GM23338 (cell line): ENCODE measurements at regions not wholly inside any gene's neighbourhood (a gene's known extent, or its start where the extent isn't known, plus 50 kb on each side); places are given as distances from the start of the nearest gene placed in this dataset.

Experiments used
- ATAC-seq: fragments of 200-7000 bp; cut with Tn5 transposase; 3 replicates; pipeline ENCODE4 v1.9.1; 2020
- DNase-seq: peaks from one replicate; pipeline ENCODE4 v3.0.0-alpha.2; 2015; ENCODE audit warnings: low spot score
- H2AFZ ChIP-seq: fragments of 200-600 bp; sonication (generic); 2 replicates; pipeline ENCODE4 v1.8.0; 2016; ENCODE audit warnings: antibody characterized with exemption, mild to moderate bottlenecking, moderate library complexity
- H3F3A ChIP-seq: fragments of 200-600 bp; sonication (generic); replicated peaks from 2 replicates; pipeline ENCODE4 v1.8.0; 2017; ENCODE audit warnings: antibody characterized with exemption, mixed run types, low read depth
- H3K27ac ChIP-seq: fragments of 200-600 bp; sonication (generic); 2 replicates; pipeline ENCODE4 v1.6.1; 2016; ENCODE audit warnings: low read depth
- H3K27me3 ChIP-seq: fragments of 200-600 bp; sonication (generic); 2 replicates; pipeline ENCODE4 v1.8.0; 2016; ENCODE audit warnings: mild to moderate bottlenecking, mixed run types, moderate library complexity; ENCODE audit not compliant: insufficient read depth
- H3K36me3 ChIP-seq: fragments of 200-600 bp; sonication (generic); 2 replicates; pipeline ENCODE4 v1.8.0; 2016; ENCODE audit warnings: mild to moderate bottlenecking; ENCODE audit not compliant: insufficient read depth
- H3K4me1 ChIP-seq: fragments of 200-600 bp; sonication (generic); 2 replicates; pipeline ENCODE4 v1.8.0; 2016; ENCODE audit warnings: mild to moderate bottlenecking, moderate library complexity; ENCODE audit not compliant: insufficient read depth
- H3K4me2 ChIP-seq: fragments of 200-600 bp; sonication (generic); 2 replicates; pipeline ENCODE4 v1.7.1; 2017; ENCODE audit warnings: mixed run types
- H3K4me3 ChIP-seq: fragments of 200-600 bp; sonication (generic); 2 replicates; pipeline ENCODE4 v1.6.1; 2016; ENCODE audit warnings: mixed run types
- H3K79me2 ChIP-seq: fragments of 200-600 bp; sonication (generic); replicated peaks from 2 replicates; pipeline ENCODE4 v1.8.0; 2017; ENCODE audit warnings: mild to moderate bottlenecking; ENCODE audit not compliant: insufficient read depth
- H3K9me2 ChIP-seq: fragments of 200-600 bp; sonication (generic); 2 replicates; pipeline ENCODE4 v1.8.0; 2017; ENCODE audit not compliant: insufficient read depth
- H4K20me1 ChIP-seq: fragments of 200-600 bp; sonication (generic); replicated peaks from 2 replicates; pipeline ENCODE4 v1.8.0; 2017; ENCODE audit warnings: mild to moderate bottlenecking; ENCODE audit not compliant: insufficient read depth
- H3K27ac Mint-ChIP-seq: 2 replicates; pipeline ENCODE4 v1.8.0; 2020; ENCODE audit warnings: inconsistent platforms, mild to moderate bottlenecking, moderate library complexity, mixed read lengths
- H3K27me3 Mint-ChIP-seq: 3 replicates; pipeline ENCODE4 v1.8.0; 2022; ENCODE audit warnings: low read depth, mild to moderate bottlenecking, moderate library complexity, mixed read lengths, inconsistent platforms; ENCODE audit not compliant: insufficient read depth, poor library complexity
- H3K36me3 Mint-ChIP-seq: 3 replicates; pipeline ENCODE4 v1.8.0; 2021; ENCODE audit warnings: low read depth, mild to moderate bottlenecking, inconsistent platforms, moderate library complexity, mixed read lengths
- H3K4me1 Mint-ChIP-seq: 3 replicates; pipeline ENCODE4 v1.8.0; 2020; ENCODE audit warnings: mild to moderate bottlenecking, inconsistent platforms, mixed read lengths
- H3K4me3 Mint-ChIP-seq: 3 replicates; pipeline ENCODE4 v1.8.0; 2021; ENCODE audit warnings: moderate library complexity, mild to moderate bottlenecking, inconsistent platforms, mixed read lengths
- H3K9me3 Mint-ChIP-seq: 3 replicates; pipeline ENCODE4 v1.8.0; 2020; ENCODE audit warnings: moderate library complexity, mild to moderate bottlenecking, inconsistent platforms, mixed read lengths
- CREB1 ChIP-seq: fragments of 250-450 bp; sonication (Bioruptor Pico); IDR thresholded peaks from 2 replicates; pipeline ENCODE4 v1.5.0; 2020; ENCODE audit warnings: low read depth, mild to moderate bottlenecking, moderate library complexity
- EZH2 ChIP-seq: fragments of 200-600 bp; sonication (generic); IDR thresholded peaks from one replicate; pipeline ENCODE4 v1.8.0; 2017; ENCODE audit warnings: antibody characterized with exemption, mild to moderate bottlenecking, low read depth; ENCODE audit not compliant: unreplicated experiment
- JUNB ChIP-seq: IDR thresholded peaks from one replicate; pipeline ENCODE4 v1.6.1; 2016; ENCODE audit warnings: antibody characterized with exemption; ENCODE audit not compliant: unreplicated experiment
- NANOG ChIP-seq: IDR thresholded peaks from 2 replicates; pipeline ENCODE4 v1.6.1; 2016; ENCODE audit warnings: antibody characterized with exemption, borderline replicate concordance
- ZNF114 ChIP-seq: fragments of 250-450 bp; sonication (Bioruptor Pico); IDR thresholded peaks from 2 replicates; pipeline ENCODE4 v1.5.0; 2020; ENCODE audit warnings: mild to moderate bottlenecking, moderate library complexity
- ZNF331 ChIP-seq: fragments of 250-450 bp; sonication (Bioruptor Pico); IDR thresholded peaks from 2 replicates; pipeline ENCODE4 v1.5.0; 2020; ENCODE audit warnings: low read depth, mild to moderate bottlenecking, moderate library complexity
- TF ChIP-seq, protein P1 (sequence below): IDR thresholded peaks from one replicate; pipeline ENCODE4 v1.6.1; 2018; ENCODE audit warnings: antibody characterized with exemption; ENCODE audit not compliant: unreplicated experiment
- TF ChIP-seq, protein P2 (sequence below): IDR thresholded peaks from 2 replicates; pipeline ENCODE4 v1.6.1; 2016; ENCODE audit warnings: antibody characterized with exemption
- TF ChIP-seq, protein P3 (sequence below), 2 experiments: fragments of 200-600 bp in 1 of 2; sonication (generic) in 1 of 2; conservative IDR thresholded peaks; 2 replicates each; pipeline versions ENCODE4 v1.5.1 to v1.6.1; 2016 to 2017; ENCODE audit warnings: antibody characterized with exemption in 2 of 2, low read depth in 2 of 2, mild to moderate bottlenecking in 2 of 2, moderate library complexity in 1 of 2
- TF ChIP-seq, protein P4 (sequence below): fragments of 250-450 bp; sonication (Bioruptor Pico); IDR thresholded peaks from 2 replicates; pipeline ENCODE4 v1.5.0; 2020; ENCODE audit warnings: mild to moderate bottlenecking, moderate library complexity

DNA sequence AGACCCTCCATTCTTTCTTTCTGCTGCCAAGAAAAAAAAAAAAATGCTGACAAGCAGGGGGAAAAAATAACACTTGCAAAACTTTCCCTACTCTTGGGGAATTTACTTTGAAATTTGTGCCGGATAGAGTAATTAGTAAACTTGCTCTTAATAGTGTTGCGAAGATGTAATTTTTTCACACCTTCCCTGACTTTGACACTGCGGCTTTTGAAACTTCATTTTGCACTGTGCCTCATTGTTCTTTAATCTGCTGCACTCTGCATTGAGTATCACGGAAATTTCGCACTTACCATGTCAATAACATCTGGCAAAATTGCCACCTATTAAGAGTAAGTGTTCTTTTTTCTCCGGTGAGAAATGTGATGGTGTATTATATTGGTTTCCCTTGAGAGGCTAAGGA lies 596.1 kb downstream of the VRK1 start (continued):
- TF ChIP-seq, protein P1, sequence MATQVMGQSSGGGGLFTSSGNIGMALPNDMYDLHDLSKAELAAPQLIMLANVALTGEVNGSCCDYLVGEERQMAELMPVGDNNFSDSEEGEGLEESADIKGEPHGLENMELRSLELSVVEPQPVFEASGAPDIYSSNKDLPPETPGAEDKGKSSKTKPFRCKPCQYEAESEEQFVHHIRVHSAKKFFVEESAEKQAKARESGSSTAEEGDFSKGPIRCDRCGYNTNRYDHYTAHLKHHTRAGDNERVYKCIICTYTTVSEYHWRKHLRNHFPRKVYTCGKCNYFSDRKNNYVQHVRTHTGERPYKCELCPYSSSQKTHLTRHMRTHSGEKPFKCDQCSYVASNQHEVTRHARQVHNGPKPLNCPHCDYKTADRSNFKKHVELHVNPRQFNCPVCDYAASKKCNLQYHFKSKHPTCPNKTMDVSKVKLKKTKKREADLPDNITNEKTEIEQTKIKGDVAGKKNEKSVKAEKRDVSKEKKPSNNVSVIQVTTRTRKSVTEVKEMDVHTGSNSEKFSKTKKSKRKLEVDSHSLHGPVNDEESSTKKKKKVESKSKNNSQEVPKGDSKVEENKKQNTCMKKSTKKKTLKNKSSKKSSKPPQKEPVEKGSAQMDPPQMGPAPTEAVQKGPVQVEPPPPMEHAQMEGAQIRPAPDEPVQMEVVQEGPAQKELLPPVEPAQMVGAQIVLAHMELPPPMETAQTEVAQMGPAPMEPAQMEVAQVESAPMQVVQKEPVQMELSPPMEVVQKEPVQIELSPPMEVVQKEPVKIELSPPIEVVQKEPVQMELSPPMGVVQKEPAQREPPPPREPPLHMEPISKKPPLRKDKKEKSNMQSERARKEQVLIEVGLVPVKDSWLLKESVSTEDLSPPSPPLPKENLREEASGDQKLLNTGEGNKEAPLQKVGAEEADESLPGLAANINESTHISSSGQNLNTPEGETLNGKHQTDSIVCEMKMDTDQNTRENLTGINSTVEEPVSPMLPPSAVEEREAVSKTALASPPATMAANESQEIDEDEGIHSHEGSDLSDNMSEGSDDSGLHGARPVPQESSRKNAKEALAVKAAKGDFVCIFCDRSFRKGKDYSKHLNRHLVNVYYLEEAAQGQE: no peak
- TF ChIP-seq ZNF331 (CRISPR knock-in tag): no peak
- TF ChIP-seq, protein P2, sequence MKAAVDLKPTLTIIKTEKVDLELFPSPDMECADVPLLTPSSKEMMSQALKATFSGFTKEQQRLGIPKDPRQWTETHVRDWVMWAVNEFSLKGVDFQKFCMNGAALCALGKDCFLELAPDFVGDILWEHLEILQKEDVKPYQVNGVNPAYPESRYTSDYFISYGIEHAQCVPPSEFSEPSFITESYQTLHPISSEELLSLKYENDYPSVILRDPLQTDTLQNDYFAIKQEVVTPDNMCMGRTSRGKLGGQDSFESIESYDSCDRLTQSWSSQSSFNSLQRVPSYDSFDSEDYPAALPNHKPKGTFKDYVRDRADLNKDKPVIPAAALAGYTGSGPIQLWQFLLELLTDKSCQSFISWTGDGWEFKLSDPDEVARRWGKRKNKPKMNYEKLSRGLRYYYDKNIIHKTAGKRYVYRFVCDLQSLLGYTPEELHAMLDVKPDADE: no peak
- no peak for TF ChIP-seq ZNF114
- TF ChIP-seq JUNB: no peak
- TF ChIP-seq, protein P3, sequence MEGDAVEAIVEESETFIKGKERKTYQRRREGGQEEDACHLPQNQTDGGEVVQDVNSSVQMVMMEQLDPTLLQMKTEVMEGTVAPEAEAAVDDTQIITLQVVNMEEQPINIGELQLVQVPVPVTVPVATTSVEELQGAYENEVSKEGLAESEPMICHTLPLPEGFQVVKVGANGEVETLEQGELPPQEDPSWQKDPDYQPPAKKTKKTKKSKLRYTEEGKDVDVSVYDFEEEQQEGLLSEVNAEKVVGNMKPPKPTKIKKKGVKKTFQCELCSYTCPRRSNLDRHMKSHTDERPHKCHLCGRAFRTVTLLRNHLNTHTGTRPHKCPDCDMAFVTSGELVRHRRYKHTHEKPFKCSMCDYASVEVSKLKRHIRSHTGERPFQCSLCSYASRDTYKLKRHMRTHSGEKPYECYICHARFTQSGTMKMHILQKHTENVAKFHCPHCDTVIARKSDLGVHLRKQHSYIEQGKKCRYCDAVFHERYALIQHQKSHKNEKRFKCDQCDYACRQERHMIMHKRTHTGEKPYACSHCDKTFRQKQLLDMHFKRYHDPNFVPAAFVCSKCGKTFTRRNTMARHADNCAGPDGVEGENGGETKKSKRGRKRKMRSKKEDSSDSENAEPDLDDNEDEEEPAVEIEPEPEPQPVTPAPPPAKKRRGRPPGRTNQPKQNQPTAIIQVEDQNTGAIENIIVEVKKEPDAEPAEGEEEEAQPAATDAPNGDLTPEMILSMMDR (conservative IDR thresholded peaks at IDR 0.05; ENCODE audit: low read depth in 2 of 2): no peak
- TF ChIP-seq EZH2: no peak
- TF ChIP-seq CREB1 (CRISPR knock-in tag): no peak

DNA sequence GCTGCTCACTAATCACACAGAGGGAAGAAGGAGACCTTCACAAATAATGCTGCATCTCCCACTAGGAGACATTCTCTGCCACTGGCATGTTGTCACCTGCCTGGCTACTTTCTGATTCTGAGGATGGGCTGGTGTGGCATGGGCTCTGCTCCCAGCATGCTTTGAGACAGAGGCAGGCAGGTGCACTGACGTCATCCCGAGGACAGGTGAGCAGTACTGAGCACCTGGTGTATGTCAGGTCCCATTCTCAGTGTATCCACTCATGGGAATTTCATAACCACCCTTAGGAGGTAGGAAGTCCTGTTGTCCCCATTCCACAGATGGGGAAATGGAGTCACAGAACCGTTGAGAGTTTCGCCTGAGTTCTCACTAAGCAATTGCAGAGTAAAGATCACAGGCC lies 597.9 kb downstream of the VRK1 start:
- Mint-ChIP-seq H3K27me3 (peaks cover 1% of the 10 kb centered on the region), H3K4me1 (peaks cover 20% of the 10 kb centered on the region), H3K4me3 (no peak overlapping the region), H3K27ac (no peak overlapping the region), H3K36me3 (peaks cover 3% of the 10 kb centered on the region; the same call in 1 of the 3 replicates), H3K9me3 (peaks cover 6% of the 10 kb centered on the region)
- H3K9me2 ChIP-seq: peaks cover 5% of the 10 kb centered on the region; the same call in 1 of the 2 replicates
- no peaks in the 10 kb centered on the region for H3K79me2 ChIP-seq
- peaks cover 23% of the 10 kb centered on the region for H3K4me1 ChIP-seq
- no peak for ATAC-seq
- H4K20me1 ChIP-seq: no peaks in the 10 kb centered on the region
- no peaks in the 10 kb centered on the region for H3F3A ChIP-seq
- H3K27ac ChIP-seq: no peak overlapping the region
- no peak for DNase-seq
- no peaks in the 10 kb centered on the region for H3K36me3 ChIP-seq
- no peak overlapping the region for H2AFZ ChIP-seq
- H3K27me3 ChIP-seq: no peaks in the 10 kb centered on the region
- no peak overlapping the region for H3K4me2 ChIP-seq
- H3K4me3 ChIP-seq: no peak overlapping the region
- TF ChIP-seq, protein P4, sequence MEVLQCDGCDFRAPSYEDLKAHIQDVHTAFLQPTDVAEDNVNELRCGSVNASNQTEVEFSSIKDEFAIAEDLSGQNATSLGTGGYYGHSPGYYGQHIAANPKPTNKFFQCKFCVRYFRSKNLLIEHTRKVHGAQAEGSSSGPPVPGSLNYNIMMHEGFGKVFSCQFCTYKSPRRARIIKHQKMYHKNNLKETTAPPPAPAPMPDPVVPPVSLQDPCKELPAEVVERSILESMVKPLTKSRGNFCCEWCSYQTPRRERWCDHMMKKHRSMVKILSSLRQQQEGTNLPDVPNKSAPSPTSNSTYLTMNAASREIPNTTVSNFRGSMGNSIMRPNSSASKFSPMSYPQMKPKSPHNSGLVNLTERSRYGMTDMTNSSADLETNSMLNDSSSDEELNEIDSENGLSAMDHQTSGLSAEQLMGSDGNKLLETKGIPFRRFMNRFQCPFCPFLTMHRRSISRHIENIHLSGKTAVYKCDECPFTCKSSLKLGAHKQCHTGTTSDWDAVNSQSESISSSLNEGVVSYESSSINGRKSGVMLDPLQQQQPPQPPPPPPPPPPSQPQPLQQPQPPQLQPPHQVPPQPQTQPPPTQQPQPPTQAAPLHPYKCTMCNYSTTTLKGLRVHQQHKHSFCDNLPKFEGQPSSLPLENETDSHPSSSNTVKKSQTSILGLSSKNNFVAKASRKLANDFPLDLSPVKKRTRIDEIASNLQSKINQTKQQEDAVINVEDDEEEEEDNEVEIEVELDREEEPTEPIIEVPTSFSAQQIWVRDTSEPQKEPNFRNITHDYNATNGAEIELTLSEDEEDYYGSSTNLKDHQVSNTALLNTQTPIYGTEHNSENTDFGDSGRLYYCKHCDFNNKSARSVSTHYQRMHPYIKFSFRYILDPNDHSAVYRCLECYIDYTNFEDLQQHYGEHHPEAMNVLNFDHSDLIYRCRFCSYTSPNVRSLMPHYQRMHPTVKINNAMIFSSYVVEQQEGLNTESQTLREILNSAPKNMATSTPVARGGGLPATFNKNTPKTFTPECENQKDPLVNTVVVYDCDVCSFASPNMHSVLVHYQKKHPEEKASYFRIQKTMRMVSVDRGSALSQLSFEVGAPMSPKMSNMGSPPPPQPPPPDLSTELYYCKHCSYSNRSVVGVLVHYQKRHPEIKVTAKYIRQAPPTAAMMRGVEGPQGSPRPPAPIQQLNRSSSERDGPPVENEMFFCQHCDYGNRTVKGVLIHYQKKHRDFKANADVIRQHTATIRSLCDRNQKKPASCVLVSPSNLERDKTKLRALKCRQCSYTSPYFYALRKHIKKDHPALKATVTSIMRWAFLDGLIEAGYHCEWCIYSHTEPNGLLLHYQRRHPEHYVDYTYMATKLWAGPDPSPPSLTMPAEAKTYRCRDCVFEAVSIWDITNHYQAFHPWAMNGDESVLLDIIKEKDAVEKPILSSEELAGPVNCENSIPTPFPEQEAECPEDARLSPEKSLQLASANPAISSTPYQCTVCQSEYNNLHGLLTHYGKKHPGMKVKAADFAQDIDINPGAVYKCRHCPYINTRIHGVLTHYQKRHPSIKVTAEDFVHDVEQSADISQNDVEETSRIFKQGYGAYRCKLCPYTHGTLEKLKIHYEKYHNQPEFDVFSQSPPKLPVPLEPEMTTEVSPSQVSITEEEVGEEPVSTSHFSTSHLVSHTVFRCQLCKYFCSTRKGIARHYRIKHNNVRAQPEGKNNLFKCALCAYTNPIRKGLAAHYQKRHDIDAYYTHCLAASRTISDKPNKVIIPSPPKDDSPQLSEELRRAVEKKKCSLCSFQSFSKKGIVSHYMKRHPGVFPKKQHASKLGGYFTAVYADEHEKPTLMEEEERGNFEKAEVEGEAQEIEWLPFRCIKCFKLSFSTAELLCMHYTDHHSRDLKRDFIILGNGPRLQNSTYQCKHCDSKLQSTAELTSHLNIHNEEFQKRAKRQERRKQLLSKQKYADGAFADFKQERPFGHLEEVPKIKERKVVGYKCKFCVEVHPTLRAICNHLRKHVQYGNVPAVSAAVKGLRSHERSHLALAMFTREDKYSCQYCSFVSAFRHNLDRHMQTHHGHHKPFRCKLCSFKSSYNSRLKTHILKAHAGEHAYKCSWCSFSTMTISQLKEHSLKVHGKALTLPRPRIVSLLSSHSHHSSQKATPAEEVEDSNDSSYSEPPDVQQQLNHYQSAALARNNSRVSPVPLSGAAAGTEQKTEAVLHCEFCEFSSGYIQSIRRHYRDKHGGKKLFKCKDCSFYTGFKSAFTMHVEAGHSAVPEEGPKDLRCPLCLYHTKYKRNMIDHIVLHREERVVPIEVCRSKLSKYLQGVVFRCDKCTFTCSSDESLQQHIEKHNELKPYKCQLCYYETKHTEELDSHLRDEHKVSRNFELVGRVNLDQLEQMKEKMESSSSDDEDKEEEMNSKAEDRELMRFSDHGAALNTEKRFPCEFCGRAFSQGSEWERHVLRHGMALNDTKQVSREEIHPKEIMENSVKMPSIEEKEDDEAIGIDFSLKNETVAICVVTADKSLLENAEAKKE (CRISPR knock-in tag): no peak
- no peak for TF ChIP-seq NANOG
